Lung (tissue), 11 donors: ENCODE measurements at regions not wholly inside any gene's neighbourhood (a gene's known extent, or its start where the extent isn't known, plus 50 kb on each side); places are given as distances from the start of the nearest gene placed in this dataset.

Experiments
- ATAC-seq: fragments of 200-7000 bp; cut with Tn5 transposase; one replicate; pipeline ENCODE4 v1.9.1; 2020; ENCODE audit warnings: moderate number of reproducible peaks; ENCODE audit not compliant: insufficient read depth, low FRiP score
- DNase-seq, 3 donors: peaks; one replicate each; pipeline ENCODE4 v3.0.0-alpha.2; 2013 to 2017
- H3K27ac ChIP-seq, 2 donors: one replicate each; pipeline ENCODE4 v1.5.1; 2013; ENCODE audit warnings: mild to moderate bottlenecking in 2 of 2, moderate library complexity in 2 of 2, control low read depth in 1 of 2, inconsistent platforms in 1 of 2, low read depth in 1 of 2, low read length in 1 of 2
- H3K27me3 ChIP-seq, 3 donors: one replicate each; pipeline ENCODE4 v1.5.1; 2013; ENCODE audit warnings: low read length in 2 of 3; ENCODE audit not compliant: control insufficient read depth in 3 of 3, insufficient read depth in 3 of 3
- H3K36me3 ChIP-seq, 4 donors: one replicate each; pipeline ENCODE4 v1.5.1; 2013; ENCODE audit warnings: low read length in 4 of 4, mild to moderate bottlenecking in 1 of 4, moderate library complexity in 1 of 4; ENCODE audit not compliant: control insufficient read depth in 4 of 4, insufficient read depth in 4 of 4
- H3K4me1 ChIP-seq, 5 donors: one replicate each; pipeline ENCODE4 v1.5.1; 2013; ENCODE audit warnings: low read length in 5 of 5, mild to moderate bottlenecking in 2 of 5, moderate library complexity in 1 of 5; ENCODE audit not compliant: control insufficient read depth in 5 of 5, insufficient read depth in 5 of 5
- H3K4me3 ChIP-seq: one replicate; pipeline ENCODE4 v1.5.1; 2013; ENCODE audit warnings: mild to moderate bottlenecking, control low read depth, moderate library complexity
- H3K9ac ChIP-seq, 2 donors: one replicate each; pipeline ENCODE4 v1.5.1; 2013; ENCODE audit warnings: low read length in 2 of 2, control low read depth in 1 of 2; ENCODE audit not compliant: insufficient read depth in 1 of 2
- H3K9me3 ChIP-seq, 4 donors: one replicate each; pipeline ENCODE4 v1.5.1; 2013; ENCODE audit warnings: low read length in 3 of 4, mild to moderate bottlenecking in 1 of 4, moderate library complexity in 1 of 4; ENCODE audit not compliant: control insufficient read depth in 4 of 4, insufficient read depth in 3 of 4
- WGBS, 2 donors: extraction: QIAGEN DNeasy Blood & Tissue Kit; methylation state at CpG; one replicate each; pipeline ENCODE4 v1.1.7; 2013; 5-methylcytosine and 5-hydroxymethylcytosine counted together
- TF ChIP-seq, protein P1 (sequence below): IDR thresholded peaks from 2 replicates; pipeline ENCODE4 v1.5.1; 2012; ENCODE audit warnings: mild to moderate bottlenecking; ENCODE audit errors: control extremely low read depth, extremely low read depth
- donor health status: control.
- donor health status: control.
- donor health status: Bipolar disorder and iron deficiency.
- donor health status: healthy.
- donor health status: DM: yes; HTN: yes; CAD: no.

DNA sequence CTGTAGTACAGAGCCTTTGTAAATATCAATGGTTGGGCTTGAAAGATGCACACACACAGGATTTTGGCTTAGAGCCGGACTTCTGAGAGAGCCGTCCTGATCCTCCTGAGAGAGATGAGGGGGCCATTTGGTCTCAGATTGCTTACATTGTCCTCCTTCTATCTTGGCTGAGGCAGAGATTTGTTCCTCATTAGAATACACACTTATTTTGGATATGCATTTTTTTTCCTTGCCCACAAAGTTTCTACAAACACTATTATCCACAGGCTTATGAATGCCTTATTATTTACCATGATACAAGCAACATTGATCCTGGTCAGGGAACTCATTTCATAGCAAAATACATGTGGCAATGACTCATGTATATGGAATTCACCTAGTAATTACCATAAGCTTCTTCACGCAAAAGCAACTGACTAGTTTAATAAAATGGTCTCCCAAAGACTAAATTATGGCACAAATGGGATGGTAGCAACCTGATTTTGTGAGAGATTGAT, 175.3 kb downstream of the MDFIC start:
- Histone ChIP-seq H3K9ac (no peak overlapping the region), H3K36me3 (no peaks in the 10 kb centered on the region), H3K27me3 (no peaks in the 10 kb centered on the region), H3K4me1 (no peaks in the 10 kb centered on the region), H3K4me3 (no peak overlapping the region), H3K9me3 (no peaks in the 10 kb centered on the region), H3K27ac (no peak overlapping the region)
- DNase-seq, result no peak
- no peak for ATAC-seq
- TF ChIP-seq, protein P1, sequence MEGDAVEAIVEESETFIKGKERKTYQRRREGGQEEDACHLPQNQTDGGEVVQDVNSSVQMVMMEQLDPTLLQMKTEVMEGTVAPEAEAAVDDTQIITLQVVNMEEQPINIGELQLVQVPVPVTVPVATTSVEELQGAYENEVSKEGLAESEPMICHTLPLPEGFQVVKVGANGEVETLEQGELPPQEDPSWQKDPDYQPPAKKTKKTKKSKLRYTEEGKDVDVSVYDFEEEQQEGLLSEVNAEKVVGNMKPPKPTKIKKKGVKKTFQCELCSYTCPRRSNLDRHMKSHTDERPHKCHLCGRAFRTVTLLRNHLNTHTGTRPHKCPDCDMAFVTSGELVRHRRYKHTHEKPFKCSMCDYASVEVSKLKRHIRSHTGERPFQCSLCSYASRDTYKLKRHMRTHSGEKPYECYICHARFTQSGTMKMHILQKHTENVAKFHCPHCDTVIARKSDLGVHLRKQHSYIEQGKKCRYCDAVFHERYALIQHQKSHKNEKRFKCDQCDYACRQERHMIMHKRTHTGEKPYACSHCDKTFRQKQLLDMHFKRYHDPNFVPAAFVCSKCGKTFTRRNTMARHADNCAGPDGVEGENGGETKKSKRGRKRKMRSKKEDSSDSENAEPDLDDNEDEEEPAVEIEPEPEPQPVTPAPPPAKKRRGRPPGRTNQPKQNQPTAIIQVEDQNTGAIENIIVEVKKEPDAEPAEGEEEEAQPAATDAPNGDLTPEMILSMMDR, result no peak
- WGBS, 2 donors, result 77 to 82% methylated on average over 3 of the region's 3 CpGs

DNA sequence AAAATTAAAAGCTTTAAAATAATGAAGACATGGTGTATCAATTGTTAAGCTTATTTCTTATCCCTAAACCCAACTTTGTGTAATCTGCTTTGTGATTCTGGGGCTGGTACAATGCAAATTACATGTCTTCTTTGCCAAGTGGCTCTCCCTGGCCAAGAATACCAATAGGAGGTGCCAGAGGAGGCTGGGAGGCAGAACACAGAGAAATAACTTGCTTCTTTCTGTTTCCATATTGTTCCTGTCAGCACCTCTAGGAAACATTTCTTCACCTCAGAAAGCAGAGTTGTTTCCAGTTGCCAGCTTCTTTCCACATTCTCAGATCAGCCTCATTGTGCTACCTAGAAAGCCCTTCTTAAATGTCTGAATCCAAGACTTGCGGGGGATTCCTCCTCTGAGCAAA, 174.4 kb downstream of the MDFIC start:
- Histone ChIP-seq H3K27ac (no peak overlapping the region), H3K27me3 (no peaks in the 10 kb centered on the region), H3K9ac (no peak overlapping the region), H3K4me1 (no peaks in the 10 kb centered on the region), H3K36me3 (no peaks in the 10 kb centered on the region), H3K4me3 (no peak overlapping the region), H3K9me3 (no peaks in the 10 kb centered on the region)
- 95 to 100% methylated on average over 1 of the region's 1 CpG for WGBS, 2 donors
- ATAC-seq, result no peak
- TF ChIP-seq, protein P1, result no peak
- no peak for DNase-seq

DNA sequence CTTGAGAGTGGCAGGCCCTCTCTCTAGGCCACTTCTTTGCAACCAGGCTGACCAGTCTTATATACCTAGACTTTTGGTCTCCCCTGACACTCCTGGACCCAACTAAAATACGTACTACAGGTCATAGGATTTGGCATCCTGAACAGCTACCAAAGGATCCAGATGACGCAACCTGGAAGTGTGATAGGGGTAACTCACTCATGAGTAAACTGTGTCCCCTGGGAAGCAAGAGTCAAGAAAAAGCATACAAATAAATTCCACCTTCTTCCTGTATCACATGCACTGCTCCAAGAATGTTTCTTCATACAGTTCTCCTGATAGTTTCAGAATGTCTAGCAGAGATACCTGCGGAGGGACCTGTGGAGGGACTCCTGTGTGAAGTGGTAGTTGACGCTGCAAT, 172.3 kb downstream of the MDFIC start:
- no peak overlapping the region for H3K9ac ChIP-seq
- TF ChIP-seq, protein P1, result no peak
- H3K4me1 ChIP-seq, result no peaks in the 10 kb centered on the region
- WGBS, 2 donors, result 94 to 97% methylated on average over 4 of the region's 4 CpGs
- H3K9me3 ChIP-seq, result no peaks in the 10 kb centered on the region
- ATAC-seq (no peak), DNase-seq (no peak)
- no peaks in the 10 kb centered on the region for H3K27me3 ChIP-seq
- H3K4me3 ChIP-seq, result no peak overlapping the region
- H3K36me3 ChIP-seq, result no peaks in the 10 kb centered on the region
- no peak overlapping the region for H3K27ac ChIP-seq

DNA sequence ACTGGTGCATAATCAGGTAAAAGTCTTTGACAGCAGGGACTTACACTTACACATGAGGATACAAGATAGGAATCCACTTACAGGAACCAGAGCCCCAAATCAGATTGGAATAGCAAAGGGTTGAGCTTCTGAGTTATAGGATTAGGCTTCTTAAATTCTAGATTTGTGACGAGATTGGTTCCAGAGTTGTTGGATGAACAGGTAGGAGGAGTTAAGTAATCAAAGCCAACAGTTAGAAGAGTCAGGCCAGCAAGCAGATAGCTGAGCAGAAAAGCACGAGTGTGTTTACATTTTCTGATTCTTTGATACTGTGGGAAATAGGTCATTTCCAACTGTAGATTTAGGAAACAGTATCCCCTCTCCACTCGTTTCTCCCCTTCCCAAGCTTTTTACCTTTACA, 167.0 kb downstream of the MDFIC start:
- Histone ChIP-seq H3K9ac (no peak overlapping the region), H3K4me3 (no peak overlapping the region), H3K27me3 (no peaks in the 10 kb centered on the region), H3K27ac (no peak overlapping the region), H3K36me3 (no peaks in the 10 kb centered on the region), H3K4me1 (peaks cover 2 to 24% (median 6%) of the 10 kb centered on the region in 5 donors), H3K9me3 (no peaks in the 10 kb centered on the region)
- ATAC-seq (no peak), DNase-seq (no peak)
- WGBS, 2 donors, result 48 to 66% methylated on average over 3 of the region's 3 CpGs
- TF ChIP-seq, protein P1, result no peak
